GM23338 (cell line): ENCODE measurements at regions not wholly inside any gene's neighbourhood (a gene's known extent, or its start where the extent isn't known, plus 50 kb on each side); places are given as distances from the start of the nearest gene placed in this dataset.

Source experiments
- ATAC-seq: fragments of 200-7000 bp; cut with Tn5 transposase; 3 replicates; pipeline ENCODE4 v1.9.1; 2020
- DNase-seq: peaks from one replicate; pipeline ENCODE4 v3.0.0-alpha.2; 2015; ENCODE audit warnings: low spot score
- H2AFZ ChIP-seq: fragments of 200-600 bp; sonication (generic); 2 replicates; pipeline ENCODE4 v1.8.0; 2016; ENCODE audit warnings: antibody characterized with exemption, mild to moderate bottlenecking, moderate library complexity
- H3F3A ChIP-seq: fragments of 200-600 bp; sonication (generic); replicated peaks from 2 replicates; pipeline ENCODE4 v1.8.0; 2017; ENCODE audit warnings: antibody characterized with exemption, mixed run types, low read depth
- H3K27ac ChIP-seq: fragments of 200-600 bp; sonication (generic); 2 replicates; pipeline ENCODE4 v1.6.1; 2016; ENCODE audit warnings: low read depth
- H3K27me3 ChIP-seq: fragments of 200-600 bp; sonication (generic); 2 replicates; pipeline ENCODE4 v1.8.0; 2016; ENCODE audit warnings: mild to moderate bottlenecking, mixed run types, moderate library complexity; ENCODE audit not compliant: insufficient read depth
- H3K36me3 ChIP-seq: fragments of 200-600 bp; sonication (generic); 2 replicates; pipeline ENCODE4 v1.8.0; 2016; ENCODE audit warnings: mild to moderate bottlenecking; ENCODE audit not compliant: insufficient read depth
- H3K4me1 ChIP-seq: fragments of 200-600 bp; sonication (generic); 2 replicates; pipeline ENCODE4 v1.8.0; 2016; ENCODE audit warnings: mild to moderate bottlenecking, moderate library complexity; ENCODE audit not compliant: insufficient read depth
- H3K4me2 ChIP-seq: fragments of 200-600 bp; sonication (generic); 2 replicates; pipeline ENCODE4 v1.7.1; 2017; ENCODE audit warnings: mixed run types
- H3K4me3 ChIP-seq: fragments of 200-600 bp; sonication (generic); 2 replicates; pipeline ENCODE4 v1.6.1; 2016; ENCODE audit warnings: mixed run types
- H3K79me2 ChIP-seq: fragments of 200-600 bp; sonication (generic); replicated peaks from 2 replicates; pipeline ENCODE4 v1.8.0; 2017; ENCODE audit warnings: mild to moderate bottlenecking; ENCODE audit not compliant: insufficient read depth
- H3K9me2 ChIP-seq: fragments of 200-600 bp; sonication (generic); 2 replicates; pipeline ENCODE4 v1.8.0; 2017; ENCODE audit not compliant: insufficient read depth
- H4K20me1 ChIP-seq: fragments of 200-600 bp; sonication (generic); replicated peaks from 2 replicates; pipeline ENCODE4 v1.8.0; 2017; ENCODE audit warnings: mild to moderate bottlenecking; ENCODE audit not compliant: insufficient read depth
- H3K27ac Mint-ChIP-seq: 2 replicates; pipeline ENCODE4 v1.8.0; 2020; ENCODE audit warnings: inconsistent platforms, mild to moderate bottlenecking, moderate library complexity, mixed read lengths
- H3K27me3 Mint-ChIP-seq: 3 replicates; pipeline ENCODE4 v1.8.0; 2022; ENCODE audit warnings: low read depth, mild to moderate bottlenecking, moderate library complexity, mixed read lengths, inconsistent platforms; ENCODE audit not compliant: insufficient read depth, poor library complexity
- H3K36me3 Mint-ChIP-seq: 3 replicates; pipeline ENCODE4 v1.8.0; 2021; ENCODE audit warnings: low read depth, mild to moderate bottlenecking, inconsistent platforms, moderate library complexity, mixed read lengths
- H3K4me1 Mint-ChIP-seq: 3 replicates; pipeline ENCODE4 v1.8.0; 2020; ENCODE audit warnings: mild to moderate bottlenecking, inconsistent platforms, mixed read lengths
- H3K4me3 Mint-ChIP-seq: 3 replicates; pipeline ENCODE4 v1.8.0; 2021; ENCODE audit warnings: moderate library complexity, mild to moderate bottlenecking, inconsistent platforms, mixed read lengths
- H3K9me3 Mint-ChIP-seq: 3 replicates; pipeline ENCODE4 v1.8.0; 2020; ENCODE audit warnings: moderate library complexity, mild to moderate bottlenecking, inconsistent platforms, mixed read lengths
- CREB1 ChIP-seq: fragments of 250-450 bp; sonication (Bioruptor Pico); IDR thresholded peaks from 2 replicates; pipeline ENCODE4 v1.5.0; 2020; ENCODE audit warnings: low read depth, mild to moderate bottlenecking, moderate library complexity
- EZH2 ChIP-seq: fragments of 200-600 bp; sonication (generic); IDR thresholded peaks from one replicate; pipeline ENCODE4 v1.8.0; 2017; ENCODE audit warnings: antibody characterized with exemption, mild to moderate bottlenecking, low read depth; ENCODE audit not compliant: unreplicated experiment
- EZH2phosphoT487 ChIP-seq: fragments of 200-600 bp; sonication (generic); IDR thresholded peaks from one replicate; pipeline ENCODE4 v1.8.1; 2018; ENCODE audit warnings: antibody characterized with exemption; ENCODE audit not compliant: unreplicated experiment
- JUNB ChIP-seq: IDR thresholded peaks from one replicate; pipeline ENCODE4 v1.6.1; 2016; ENCODE audit warnings: antibody characterized with exemption; ENCODE audit not compliant: unreplicated experiment
- POLR2AphosphoS5 ChIP-seq: IDR thresholded peaks from 2 replicates; pipeline ENCODE4 v1.6.1; 2016; ENCODE audit warnings: antibody characterized with exemption, low read depth
- STAT1 ChIP-seq: IDR thresholded peaks from one replicate; pipeline ENCODE4 v1.6.1; 2016; ENCODE audit warnings: antibody characterized with exemption; ENCODE audit not compliant: unreplicated experiment
- ZNF114 ChIP-seq: fragments of 250-450 bp; sonication (Bioruptor Pico); IDR thresholded peaks from 2 replicates; pipeline ENCODE4 v1.5.0; 2020; ENCODE audit warnings: mild to moderate bottlenecking, moderate library complexity
- ZNF331 ChIP-seq: fragments of 250-450 bp; sonication (Bioruptor Pico); IDR thresholded peaks from 2 replicates; pipeline ENCODE4 v1.5.0; 2020; ENCODE audit warnings: low read depth, mild to moderate bottlenecking, moderate library complexity
- TF ChIP-seq, protein P1 (sequence below): IDR thresholded peaks from 2 replicates; pipeline ENCODE4 v1.6.1; 2016; ENCODE audit warnings: antibody characterized with exemption
- TF ChIP-seq, protein P2 (sequence below): fragments of 250-450 bp; sonication (Bioruptor Pico); IDR thresholded peaks from 2 replicates; pipeline ENCODE4 v1.5.0; 2020; ENCODE audit warnings: mild to moderate bottlenecking, moderate library complexity
- TF ChIP-seq, protein P3 (sequence below), 2 experiments: fragments of 200-600 bp in 1 of 2; sonication (generic) in 1 of 2; conservative IDR thresholded peaks; 2 replicates each; pipeline versions ENCODE4 v1.5.1 to v1.6.1; 2016 to 2017; ENCODE audit warnings: antibody characterized with exemption in 2 of 2, low read depth in 2 of 2, mild to moderate bottlenecking in 2 of 2, moderate library complexity in 1 of 2

DNA sequence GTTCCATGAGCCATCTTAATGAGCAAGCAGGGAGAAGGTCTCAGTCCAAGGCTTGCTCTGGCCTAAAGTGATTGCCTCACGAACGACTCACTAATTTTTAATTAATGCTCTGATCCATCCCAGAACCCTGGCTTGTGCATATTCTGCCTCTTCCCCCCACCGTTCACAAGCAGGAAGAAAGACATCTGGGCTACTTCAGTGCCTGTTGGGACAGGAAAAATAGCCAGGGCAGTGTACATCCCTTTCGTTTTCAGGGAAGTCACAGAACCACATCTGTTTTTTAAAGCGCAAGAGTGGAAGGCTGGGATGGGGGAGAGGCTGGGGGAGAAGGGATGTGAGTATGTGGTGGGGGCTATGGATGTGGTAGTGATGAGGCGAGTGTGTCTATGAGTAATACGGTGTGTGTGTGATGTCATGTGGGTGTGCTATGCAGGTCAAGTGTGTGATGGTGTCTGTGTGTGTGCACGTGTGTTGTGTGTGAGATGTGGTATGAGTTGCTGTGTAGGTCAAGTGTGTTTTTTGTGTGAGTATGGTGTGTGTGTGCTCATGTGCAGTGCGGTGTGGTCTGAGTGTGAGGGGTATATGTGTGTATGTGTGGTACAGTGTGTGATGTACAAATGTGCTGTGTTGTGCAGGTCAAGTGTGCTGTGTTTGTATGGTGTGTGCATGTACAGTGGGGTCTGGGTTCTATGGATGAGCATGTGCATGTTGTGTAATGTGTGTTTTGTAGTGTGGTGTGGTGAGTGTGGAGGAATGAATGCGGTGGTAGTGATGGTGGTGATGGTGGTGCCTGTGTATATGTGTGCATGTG lies 64.9 kb upstream of the SYT6 start:
- peaks cover 24% of the 10 kb centered on the region for H3K4me1 Mint-ChIP-seq
- Histone ChIP-seq H3K27ac (no peak overlapping the region), H3K4me1 (peaks cover 9% of the 10 kb centered on the region), H3K4me2 (no peak overlapping the region), H3K9me2 (peaks cover 3% of the 10 kb centered on the region; the same call in 1 of the 2 replicates), H2AFZ (no peak overlapping the region; the same call in 1 of the 2 replicates), H3K79me2 (no peaks in the 10 kb centered on the region), H3F3A (no peaks in the 10 kb centered on the region), H4K20me1 (no peaks in the 10 kb centered on the region), H3K4me3 (no peak overlapping the region), H3K36me3 (no peaks in the 10 kb centered on the region), H3K27me3 (no peaks in the 10 kb centered on the region)
- H3K27me3 Mint-ChIP-seq = no peaks in the 10 kb centered on the region
- H3K9me3 Mint-ChIP-seq = no peaks in the 10 kb centered on the region
- H3K4me3 Mint-ChIP-seq = no peak overlapping the region
- no peak for TF ChIP-seq EZH2
- no peak for TF ChIP-seq ZNF114
- no peaks in the 10 kb centered on the region for H3K36me3 Mint-ChIP-seq
- DNase-seq = no peak
- H3K27ac Mint-ChIP-seq = no peak overlapping the region
- ATAC-seq = no peak

DNA sequence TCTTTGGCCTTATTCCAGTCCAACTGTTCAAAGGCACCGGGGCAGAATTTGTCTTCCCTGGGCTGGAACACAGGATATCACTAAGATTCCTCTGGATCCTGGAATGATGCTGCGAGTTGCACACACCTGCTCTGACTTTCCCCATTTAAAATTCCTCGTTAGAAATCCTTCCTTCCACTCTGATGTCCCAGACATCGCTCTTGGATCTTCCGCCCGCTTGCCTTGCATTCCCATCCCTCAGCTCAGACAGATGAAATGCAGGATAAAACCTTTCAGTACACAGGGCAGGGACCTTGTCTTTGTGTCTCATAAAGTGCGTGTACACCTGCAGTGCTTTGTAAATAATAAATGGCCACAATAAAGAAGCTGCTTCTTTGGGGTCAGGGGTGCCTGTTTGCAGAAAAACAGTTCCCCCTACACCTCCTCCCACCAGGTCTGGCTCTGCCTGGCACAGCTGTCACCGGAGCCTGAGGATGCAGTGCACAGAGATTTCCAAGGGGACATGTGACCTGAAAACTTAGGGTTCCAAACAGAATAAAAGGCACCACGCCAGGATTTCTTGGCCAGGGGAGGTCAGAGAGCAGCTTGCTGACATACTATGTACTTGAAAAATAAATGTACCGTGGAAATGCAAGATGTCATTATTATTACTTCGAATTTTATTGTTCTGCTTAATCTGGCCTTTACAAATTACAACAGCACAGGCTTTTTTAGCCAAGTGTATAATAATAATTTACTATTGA lies 62.9 kb upstream of the SYT6 start:
- Mint-ChIP-seq H3K27ac (no peak overlapping the region), H3K27me3 (peaks cover 3% of the 10 kb centered on the region)
- no peak overlapping the region for H3K4me3 ChIP-seq
- TF ChIP-seq, protein P1, sequence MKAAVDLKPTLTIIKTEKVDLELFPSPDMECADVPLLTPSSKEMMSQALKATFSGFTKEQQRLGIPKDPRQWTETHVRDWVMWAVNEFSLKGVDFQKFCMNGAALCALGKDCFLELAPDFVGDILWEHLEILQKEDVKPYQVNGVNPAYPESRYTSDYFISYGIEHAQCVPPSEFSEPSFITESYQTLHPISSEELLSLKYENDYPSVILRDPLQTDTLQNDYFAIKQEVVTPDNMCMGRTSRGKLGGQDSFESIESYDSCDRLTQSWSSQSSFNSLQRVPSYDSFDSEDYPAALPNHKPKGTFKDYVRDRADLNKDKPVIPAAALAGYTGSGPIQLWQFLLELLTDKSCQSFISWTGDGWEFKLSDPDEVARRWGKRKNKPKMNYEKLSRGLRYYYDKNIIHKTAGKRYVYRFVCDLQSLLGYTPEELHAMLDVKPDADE = no peak
- TF ChIP-seq POLR2AphosphoS5 (no peak), ZNF331 (no peak), EZH2phosphoT487 (no peak), ZNF114 (no peak), JUNB (no peak), CREB1 (CRISPR knock-in tag) (no peak), STAT1 (no peak), EZH2 (no peak)
- TF ChIP-seq, protein P2, sequence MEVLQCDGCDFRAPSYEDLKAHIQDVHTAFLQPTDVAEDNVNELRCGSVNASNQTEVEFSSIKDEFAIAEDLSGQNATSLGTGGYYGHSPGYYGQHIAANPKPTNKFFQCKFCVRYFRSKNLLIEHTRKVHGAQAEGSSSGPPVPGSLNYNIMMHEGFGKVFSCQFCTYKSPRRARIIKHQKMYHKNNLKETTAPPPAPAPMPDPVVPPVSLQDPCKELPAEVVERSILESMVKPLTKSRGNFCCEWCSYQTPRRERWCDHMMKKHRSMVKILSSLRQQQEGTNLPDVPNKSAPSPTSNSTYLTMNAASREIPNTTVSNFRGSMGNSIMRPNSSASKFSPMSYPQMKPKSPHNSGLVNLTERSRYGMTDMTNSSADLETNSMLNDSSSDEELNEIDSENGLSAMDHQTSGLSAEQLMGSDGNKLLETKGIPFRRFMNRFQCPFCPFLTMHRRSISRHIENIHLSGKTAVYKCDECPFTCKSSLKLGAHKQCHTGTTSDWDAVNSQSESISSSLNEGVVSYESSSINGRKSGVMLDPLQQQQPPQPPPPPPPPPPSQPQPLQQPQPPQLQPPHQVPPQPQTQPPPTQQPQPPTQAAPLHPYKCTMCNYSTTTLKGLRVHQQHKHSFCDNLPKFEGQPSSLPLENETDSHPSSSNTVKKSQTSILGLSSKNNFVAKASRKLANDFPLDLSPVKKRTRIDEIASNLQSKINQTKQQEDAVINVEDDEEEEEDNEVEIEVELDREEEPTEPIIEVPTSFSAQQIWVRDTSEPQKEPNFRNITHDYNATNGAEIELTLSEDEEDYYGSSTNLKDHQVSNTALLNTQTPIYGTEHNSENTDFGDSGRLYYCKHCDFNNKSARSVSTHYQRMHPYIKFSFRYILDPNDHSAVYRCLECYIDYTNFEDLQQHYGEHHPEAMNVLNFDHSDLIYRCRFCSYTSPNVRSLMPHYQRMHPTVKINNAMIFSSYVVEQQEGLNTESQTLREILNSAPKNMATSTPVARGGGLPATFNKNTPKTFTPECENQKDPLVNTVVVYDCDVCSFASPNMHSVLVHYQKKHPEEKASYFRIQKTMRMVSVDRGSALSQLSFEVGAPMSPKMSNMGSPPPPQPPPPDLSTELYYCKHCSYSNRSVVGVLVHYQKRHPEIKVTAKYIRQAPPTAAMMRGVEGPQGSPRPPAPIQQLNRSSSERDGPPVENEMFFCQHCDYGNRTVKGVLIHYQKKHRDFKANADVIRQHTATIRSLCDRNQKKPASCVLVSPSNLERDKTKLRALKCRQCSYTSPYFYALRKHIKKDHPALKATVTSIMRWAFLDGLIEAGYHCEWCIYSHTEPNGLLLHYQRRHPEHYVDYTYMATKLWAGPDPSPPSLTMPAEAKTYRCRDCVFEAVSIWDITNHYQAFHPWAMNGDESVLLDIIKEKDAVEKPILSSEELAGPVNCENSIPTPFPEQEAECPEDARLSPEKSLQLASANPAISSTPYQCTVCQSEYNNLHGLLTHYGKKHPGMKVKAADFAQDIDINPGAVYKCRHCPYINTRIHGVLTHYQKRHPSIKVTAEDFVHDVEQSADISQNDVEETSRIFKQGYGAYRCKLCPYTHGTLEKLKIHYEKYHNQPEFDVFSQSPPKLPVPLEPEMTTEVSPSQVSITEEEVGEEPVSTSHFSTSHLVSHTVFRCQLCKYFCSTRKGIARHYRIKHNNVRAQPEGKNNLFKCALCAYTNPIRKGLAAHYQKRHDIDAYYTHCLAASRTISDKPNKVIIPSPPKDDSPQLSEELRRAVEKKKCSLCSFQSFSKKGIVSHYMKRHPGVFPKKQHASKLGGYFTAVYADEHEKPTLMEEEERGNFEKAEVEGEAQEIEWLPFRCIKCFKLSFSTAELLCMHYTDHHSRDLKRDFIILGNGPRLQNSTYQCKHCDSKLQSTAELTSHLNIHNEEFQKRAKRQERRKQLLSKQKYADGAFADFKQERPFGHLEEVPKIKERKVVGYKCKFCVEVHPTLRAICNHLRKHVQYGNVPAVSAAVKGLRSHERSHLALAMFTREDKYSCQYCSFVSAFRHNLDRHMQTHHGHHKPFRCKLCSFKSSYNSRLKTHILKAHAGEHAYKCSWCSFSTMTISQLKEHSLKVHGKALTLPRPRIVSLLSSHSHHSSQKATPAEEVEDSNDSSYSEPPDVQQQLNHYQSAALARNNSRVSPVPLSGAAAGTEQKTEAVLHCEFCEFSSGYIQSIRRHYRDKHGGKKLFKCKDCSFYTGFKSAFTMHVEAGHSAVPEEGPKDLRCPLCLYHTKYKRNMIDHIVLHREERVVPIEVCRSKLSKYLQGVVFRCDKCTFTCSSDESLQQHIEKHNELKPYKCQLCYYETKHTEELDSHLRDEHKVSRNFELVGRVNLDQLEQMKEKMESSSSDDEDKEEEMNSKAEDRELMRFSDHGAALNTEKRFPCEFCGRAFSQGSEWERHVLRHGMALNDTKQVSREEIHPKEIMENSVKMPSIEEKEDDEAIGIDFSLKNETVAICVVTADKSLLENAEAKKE = no peak
- TF ChIP-seq, protein P3, sequence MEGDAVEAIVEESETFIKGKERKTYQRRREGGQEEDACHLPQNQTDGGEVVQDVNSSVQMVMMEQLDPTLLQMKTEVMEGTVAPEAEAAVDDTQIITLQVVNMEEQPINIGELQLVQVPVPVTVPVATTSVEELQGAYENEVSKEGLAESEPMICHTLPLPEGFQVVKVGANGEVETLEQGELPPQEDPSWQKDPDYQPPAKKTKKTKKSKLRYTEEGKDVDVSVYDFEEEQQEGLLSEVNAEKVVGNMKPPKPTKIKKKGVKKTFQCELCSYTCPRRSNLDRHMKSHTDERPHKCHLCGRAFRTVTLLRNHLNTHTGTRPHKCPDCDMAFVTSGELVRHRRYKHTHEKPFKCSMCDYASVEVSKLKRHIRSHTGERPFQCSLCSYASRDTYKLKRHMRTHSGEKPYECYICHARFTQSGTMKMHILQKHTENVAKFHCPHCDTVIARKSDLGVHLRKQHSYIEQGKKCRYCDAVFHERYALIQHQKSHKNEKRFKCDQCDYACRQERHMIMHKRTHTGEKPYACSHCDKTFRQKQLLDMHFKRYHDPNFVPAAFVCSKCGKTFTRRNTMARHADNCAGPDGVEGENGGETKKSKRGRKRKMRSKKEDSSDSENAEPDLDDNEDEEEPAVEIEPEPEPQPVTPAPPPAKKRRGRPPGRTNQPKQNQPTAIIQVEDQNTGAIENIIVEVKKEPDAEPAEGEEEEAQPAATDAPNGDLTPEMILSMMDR (conservative IDR thresholded peaks at IDR 0.05; ENCODE audit: low read depth in 2 of 2) = no peak

More for the DNA sequence above, 62.9 kb upstream of the SYT6 start:
- no peaks in the 10 kb centered on the region for H3K36me3 ChIP-seq
- ATAC-seq (no peak), DNase-seq (no peak)
- no peaks in the 10 kb centered on the region for H3K79me2 ChIP-seq
- peaks cover 7% of the 10 kb centered on the region; the same call in 1 of the 2 replicates for H3K27me3 ChIP-seq
- H3K9me2 ChIP-seq = peaks cover 11% of the 10 kb centered on the region; the same call in 1 of the 2 replicates
- H3K4me3 Mint-ChIP-seq = no peak overlapping the region
- no peaks in the 10 kb centered on the region for H3K36me3 Mint-ChIP-seq
- H3K4me1 ChIP-seq = peaks cover 9% of the 10 kb centered on the region
- no peaks in the 10 kb centered on the region for H3F3A ChIP-seq
- H2AFZ ChIP-seq = no peak overlapping the region; the same call in 1 of the 2 replicates
- H4K20me1 ChIP-seq = no peaks in the 10 kb centered on the region
- H3K4me1 Mint-ChIP-seq = peaks cover 30% of the 10 kb centered on the region
- no peak overlapping the region for H3K4me2 ChIP-seq
- no peak overlapping the region for H3K27ac ChIP-seq
- no peaks in the 10 kb centered on the region for H3K9me3 Mint-ChIP-seq
